Fibroblast of lung (primary cell): ENCODE measurements at regions not wholly inside any gene's neighbourhood (a gene's known extent, or its start where the extent isn't known, plus 50 kb on each side); places are given as distances from the start of the nearest gene placed in this dataset.

ENCODE experiments used
- DNase-seq, 2 donors: peaks; one replicate each; pipeline versions ENCODE4 v3.0.0 to v3.0.0-alpha.2; 2010; ENCODE audit warnings: low read depth in 2 of 2
- H2AFZ ChIP-seq: 2 replicates; pipeline ENCODE4 v1.5.1; 2012; ENCODE audit warnings: low read length, control low read depth, inconsistent platforms
- H3K27ac ChIP-seq: 2 replicates; pipeline ENCODE4 v1.5.1; 2011; ENCODE audit warnings: low read length, control low read depth; ENCODE audit not compliant: insufficient read depth
- H3K27me3 ChIP-seq: 2 replicates; pipeline ENCODE4 v1.5.1; 2011; ENCODE audit warnings: mild to moderate bottlenecking, low read length; ENCODE audit not compliant: control insufficient read depth, insufficient read depth
- H3K36me3 ChIP-seq: 2 replicates; pipeline ENCODE4 v1.5.1; 2011; ENCODE audit warnings: low read length; ENCODE audit not compliant: control insufficient read depth, insufficient read depth
- H3K4me1 ChIP-seq: 2 replicates; pipeline ENCODE4 v1.5.1; 2011; ENCODE audit warnings: low read length; ENCODE audit not compliant: control insufficient read depth, insufficient read depth; ENCODE audit errors: extremely low read depth
- H3K4me2 ChIP-seq: 2 replicates; pipeline ENCODE4 v1.5.1; 2011; ENCODE audit warnings: low read length, control low read depth; ENCODE audit not compliant: insufficient read depth; ENCODE audit errors: extremely low read depth
- H3K4me3 ChIP-seq, 4 experiments: fragments of 200-600 bp in 1 of 4; sonication (generic) in 1 of 4; replicated peaks in 1 of 4; 2 replicates each; pipeline ENCODE4 v1.5.1; 2011 to 2016; ENCODE audit warnings: low read length in 4 of 4, low read depth in 3 of 4, mild to moderate bottlenecking in 3 of 4, control low read depth in 2 of 4, inconsistent platforms in 1 of 4, mixed read lengths in 1 of 4; ENCODE audit not compliant: insufficient read depth in 1 of 4; ENCODE audit errors: control extremely low read depth in 1 of 4
- H3K79me2 ChIP-seq: 2 replicates; pipeline ENCODE4 v1.5.1; 2012; ENCODE audit warnings: mild to moderate bottlenecking, low read length, inconsistent platforms; ENCODE audit not compliant: control insufficient read depth, insufficient read depth
- H3K9ac ChIP-seq: 2 replicates; pipeline ENCODE4 v1.5.1; 2011; ENCODE audit warnings: mild to moderate bottlenecking, low read length, control low read depth; ENCODE audit not compliant: insufficient read depth
- H3K9me3 ChIP-seq: 2 replicates; pipeline ENCODE4 v1.5.1; 2012; ENCODE audit warnings: low read depth, low read length; ENCODE audit not compliant: control insufficient read depth, insufficient read depth
- H4K20me1 ChIP-seq: 2 replicates; pipeline ENCODE4 v1.5.1; 2011; ENCODE audit warnings: low read length; ENCODE audit not compliant: control insufficient read depth, insufficient read depth; ENCODE audit errors: extremely low read depth
- CTCF ChIP-seq, 2 donors: IDR thresholded peaks in 1 of 2; conservative IDR thresholded peaks in 1 of 2; 1 replicate in 1 of 2; 2 replicates in 1 of 2; pipeline ENCODE4 v1.5.1; 2011 to 2012; ENCODE audit warnings: low read length in 2 of 2, control low read depth in 1 of 2, inconsistent platforms in 1 of 2, low read depth in 1 of 2, mild to moderate bottlenecking in 1 of 2
- EZH2 ChIP-seq: IDR thresholded peaks from 2 replicates; pipeline ENCODE4 v1.5.1; 2012; ENCODE audit warnings: low read length, control low read depth, mild to moderate bottlenecking; ENCODE audit errors: missing control alignments

- Histone ChIP-seq H3K4me1 (no peaks in the 10 kb centered on the region), H2AFZ (no peak overlapping the region), H3K36me3 (no peaks in the 10 kb centered on the region), H3K27ac (no peak overlapping the region), H4K20me1 (peaks cover 1% of the 10 kb centered on the region), H3K9me3 (no peaks in the 10 kb centered on the region), H3K9ac (no peak overlapping the region), H3K4me2 (no peak overlapping the region), H3K27me3 (no peaks in the 10 kb centered on the region), H3K79me2 (no peaks in the 10 kb centered on the region), H3K4me3 (no peak overlapping the region)
- TF ChIP-seq CTCF (conservative IDR thresholded peaks at IDR 0.05 in 1 of 2, IDR thresholded peaks at IDR 0.05 in 1 of 2; ENCODE audit: low read depth in 1 of 2, low read length in 2 of 2), result no peak
- no peak for TF ChIP-seq EZH2
- no peak for DNase-seq
These were observed 102.4 kb upstream of the CRHR1 start for GRCh38 chr17:45681706-45682105.

GRCh38 chr17:45686250-45686649, 97.9 kb upstream of the CRHR1 start:
- no peaks in the 10 kb centered on the region for H4K20me1 ChIP-seq
- H3K4me3 ChIP-seq, result no peak overlapping the region
- no peak overlapping the region for H2AFZ ChIP-seq
- H3K9ac ChIP-seq, result no peak overlapping the region
- no peaks in the 10 kb centered on the region for H3K79me2 ChIP-seq
- no peak overlapping the region for H3K27ac ChIP-seq
- H3K9me3 ChIP-seq, result no peaks in the 10 kb centered on the region
- no peaks in the 10 kb centered on the region for H3K4me1 ChIP-seq
- TF ChIP-seq EZH2 (no peak), CTCF (conservative IDR thresholded peaks at IDR 0.05 in 1 of 2, IDR thresholded peaks at IDR 0.05 in 1 of 2; ENCODE audit: low read depth in 1 of 2, low read length in 2 of 2) (no peak)
- H3K27me3 ChIP-seq, result peaks cover 15% of the 10 kb centered on the region
- no peak for DNase-seq
- no peak overlapping the region for H3K4me2 ChIP-seq
- H3K36me3 ChIP-seq, result no peaks in the 10 kb centered on the region

GRCh38 chr17:45687594-45687993, 96.5 kb upstream of the CRHR1 start:
- no peaks in the 10 kb centered on the region for H3K4me1 ChIP-seq
- TF ChIP-seq EZH2 (no peak), CTCF (conservative IDR thresholded peaks at IDR 0.05 in 1 of 2, IDR thresholded peaks at IDR 0.05 in 1 of 2; ENCODE audit: low read depth in 1 of 2, low read length in 2 of 2) (no peak)

More at GRCh38 chr17:45687594-45687993, 96.5 kb upstream of the CRHR1 start:
- H3K4me3 ChIP-seq, result no peak overlapping the region
- no peaks in the 10 kb centered on the region for H3K9me3 ChIP-seq
- no peak overlapping the region for H2AFZ ChIP-seq
- H3K9ac ChIP-seq, result no peak overlapping the region
- DNase-seq, result no peak
- no peak overlapping the region for H3K27ac ChIP-seq
- H3K79me2 ChIP-seq, result no peaks in the 10 kb centered on the region
- H3K27me3 ChIP-seq, result peaks cover 19% of the 10 kb centered on the region
- no peaks in the 10 kb centered on the region for H3K36me3 ChIP-seq
- no peak overlapping the region for H3K4me2 ChIP-seq
- no peaks in the 10 kb centered on the region for H4K20me1 ChIP-seq
